ENCODE measurements at regions not wholly inside any gene's neighbourhood (a gene's known extent, or its start where the extent isn't known, plus 50 kb on each side); places are given as distances from the start of the nearest gene placed in this dataset.

- Mint-ChIP-seq H3K27me3 (ENCODE audit: low read depth) (peaks cover 48% of the 10 kb centered on the region), H3K9me3 (no peaks in the 10 kb centered on the region), H3K4me3 (no peak overlapping the region), H3K4me1 (peaks cover 13% of the 10 kb centered on the region), H3K36me3 (no peaks in the 10 kb centered on the region), H3K27ac (no peak overlapping the region)
- DNase-seq (ENCODE audit: low spot score) (no peak), ATAC-seq (no peak)
- ChIA-PET CTCF (no interaction called here), POLR2A (no interaction called here)
- no peak for TF ChIP-seq FOXP1 (CRISPR knock-in tag; IDR thresholded peaks at IDR 0.05; ENCODE audit: borderline replicate concordance)
Measured at GRCh38 chr6:50443144-50443543, 270.2 kb upstream of the TFAP2D start.

- no peak overlapping the region for H3K27ac Mint-ChIP-seq
- ATAC-seq (no peak), DNase-seq (ENCODE audit: low spot score) (no peak)
- no peak for TF ChIP-seq ATF2 (CRISPR knock-in tag; IDR thresholded peaks at IDR 0.05; ENCODE audit: borderline replicate concordance, low read depth)
- no peak for TF ChIP-seq KAT7 (CRISPR knock-in tag; IDR thresholded peaks at IDR 0.05; ENCODE audit: borderline replicate concordance)
- no peak for TF ChIP-seq NFYB (CRISPR knock-in tag; conservative IDR thresholded peaks at IDR 0.05; ENCODE audit: low read depth)
- no peak for TF ChIP-seq MAX (CRISPR knock-in tag; IDR thresholded peaks at IDR 0.05)
- no peak for TF ChIP-seq GTF2I (CRISPR knock-in tag; conservative IDR thresholded peaks at IDR 0.05)
- no peak for TF ChIP-seq USF2 (CRISPR knock-in tag; IDR thresholded peaks at IDR 0.05)
- no peak for TF ChIP-seq ETV6 (CRISPR knock-in tag; IDR thresholded peaks at IDR 0.05)
- TF ChIP-seq PRRX2 (CRISPR knock-in tag; IDR thresholded peaks at IDR 0.05) = no peak
- no peak for TF ChIP-seq RELA (CRISPR knock-in tag; IDR thresholded peaks at IDR 0.05; ENCODE audit: borderline replicate concordance)
- TF ChIP-seq IRF2 (CRISPR knock-in tag; IDR thresholded peaks at IDR 0.05; ENCODE audit: borderline replicate concordance, low read depth) = no peak
- no peak for TF ChIP-seq ZNF138 (CRISPR knock-in tag; conservative IDR thresholded peaks at IDR 0.05)
- no peak for TF ChIP-seq STAT6 (CRISPR knock-in tag; conservative IDR thresholded peaks at IDR 0.05; ENCODE audit: low read depth)
- TF ChIP-seq E2F5 (CRISPR knock-in tag; IDR thresholded peaks at IDR 0.05) = no peak
- TF ChIP-seq ZNF396 (CRISPR knock-in tag; IDR thresholded peaks at IDR 0.05; ENCODE audit: borderline replicate concordance) = no peak
- no peak for TF ChIP-seq NFATC4 (CRISPR knock-in tag; IDR thresholded peaks at IDR 0.05)
- no peak for TF ChIP-seq ELF4 (CRISPR knock-in tag; IDR thresholded peaks at IDR 0.05; ENCODE audit: low read depth)
- no peak for TF ChIP-seq JUN (CRISPR knock-in tag; IDR thresholded peaks at IDR 0.05)
- TF ChIP-seq TP53 (CRISPR knock-in tag; IDR thresholded peaks at IDR 0.05) = no peak
- peaks cover 21% of the 10 kb centered on the region for H3K4me1 Mint-ChIP-seq
- no peak overlapping the region for H3K4me3 Mint-ChIP-seq
- H3K9me3 Mint-ChIP-seq = no peaks in the 10 kb centered on the region
- H3K36me3 Mint-ChIP-seq = no peaks in the 10 kb centered on the region
- POLR2A ChIA-PET = no interaction called here
- H3K27me3 Mint-ChIP-seq (ENCODE audit: low read depth) = no peaks in the 10 kb centered on the region
- CTCF ChIA-PET = no interaction called here
Measured at GRCh38 chr6:50449128-50449527, 264.2 kb upstream of the TFAP2D start.

Data from WTC11 (cell line).